Body of pancreas (tissue), 4 donors: ENCODE measurements at regions not wholly inside any gene's neighbourhood (a gene's known extent, or its start where the extent isn't known, plus 50 kb on each side); places are given as distances from the start of the nearest gene placed in this dataset.
"Not testable (repeated sequence)": the region's sequence is repeated elsewhere in the genome, so short reads cannot be mapped to it uniquely, and the experiment has no call there.

Source experiments
- POLR2A ChIP-seq, 3 donors: fragments of 450-650 bp; IDR thresholded peaks; one replicate each; pipeline ENCODE4 v1.6.1; 2016; ENCODE audit warnings: antibody characterized with exemption in 3 of 3, mild to moderate bottlenecking in 2 of 3
- TF ChIP-seq, protein P1 (sequence below), 7 experiments: fragments of 450-650 bp in 4 of 7; fragments of 200-600 bp in 3 of 7; sonication (generic) in 3 of 7; IDR thresholded peaks; one replicate each; pipeline ENCODE4 v1.5.1; 2016 to 2019; ENCODE audit warnings: antibody characterized with exemption in 7 of 7

DNA sequence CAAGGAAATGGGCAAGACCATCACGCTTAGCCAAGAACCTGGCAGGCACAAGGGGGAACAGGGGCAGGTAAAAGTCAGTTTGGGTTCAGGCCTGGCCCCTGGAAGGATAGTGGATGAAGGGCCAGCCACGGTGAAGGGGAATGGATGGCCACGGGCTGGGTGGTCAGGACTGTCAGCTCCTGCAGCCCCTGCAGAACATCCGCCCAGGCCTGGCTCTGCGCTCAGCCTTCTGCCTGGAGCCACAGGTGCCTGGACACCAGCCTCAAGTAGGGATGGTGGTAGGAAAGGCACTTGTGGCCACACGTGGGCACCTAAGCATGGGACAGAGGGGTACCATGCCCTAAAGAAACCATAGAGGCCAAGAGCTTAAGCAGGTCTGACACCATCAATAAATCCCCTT lies 143.0 kb downstream of the TBC1D2B start:
- TF ChIP-seq, protein P1, sequence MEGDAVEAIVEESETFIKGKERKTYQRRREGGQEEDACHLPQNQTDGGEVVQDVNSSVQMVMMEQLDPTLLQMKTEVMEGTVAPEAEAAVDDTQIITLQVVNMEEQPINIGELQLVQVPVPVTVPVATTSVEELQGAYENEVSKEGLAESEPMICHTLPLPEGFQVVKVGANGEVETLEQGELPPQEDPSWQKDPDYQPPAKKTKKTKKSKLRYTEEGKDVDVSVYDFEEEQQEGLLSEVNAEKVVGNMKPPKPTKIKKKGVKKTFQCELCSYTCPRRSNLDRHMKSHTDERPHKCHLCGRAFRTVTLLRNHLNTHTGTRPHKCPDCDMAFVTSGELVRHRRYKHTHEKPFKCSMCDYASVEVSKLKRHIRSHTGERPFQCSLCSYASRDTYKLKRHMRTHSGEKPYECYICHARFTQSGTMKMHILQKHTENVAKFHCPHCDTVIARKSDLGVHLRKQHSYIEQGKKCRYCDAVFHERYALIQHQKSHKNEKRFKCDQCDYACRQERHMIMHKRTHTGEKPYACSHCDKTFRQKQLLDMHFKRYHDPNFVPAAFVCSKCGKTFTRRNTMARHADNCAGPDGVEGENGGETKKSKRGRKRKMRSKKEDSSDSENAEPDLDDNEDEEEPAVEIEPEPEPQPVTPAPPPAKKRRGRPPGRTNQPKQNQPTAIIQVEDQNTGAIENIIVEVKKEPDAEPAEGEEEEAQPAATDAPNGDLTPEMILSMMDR (IDR thresholded peaks at IDR 0.05), result not testable (repeated sequence)
- TF ChIP-seq POLR2A (IDR thresholded peaks at IDR 0.05), result not testable (repeated sequence)
